ENCODE measurements at regions not wholly inside any gene's neighbourhood (a gene's known extent, or its start where the extent isn't known, plus 50 kb on each side); places are given as distances from the start of the nearest gene placed in this dataset.

DNA sequence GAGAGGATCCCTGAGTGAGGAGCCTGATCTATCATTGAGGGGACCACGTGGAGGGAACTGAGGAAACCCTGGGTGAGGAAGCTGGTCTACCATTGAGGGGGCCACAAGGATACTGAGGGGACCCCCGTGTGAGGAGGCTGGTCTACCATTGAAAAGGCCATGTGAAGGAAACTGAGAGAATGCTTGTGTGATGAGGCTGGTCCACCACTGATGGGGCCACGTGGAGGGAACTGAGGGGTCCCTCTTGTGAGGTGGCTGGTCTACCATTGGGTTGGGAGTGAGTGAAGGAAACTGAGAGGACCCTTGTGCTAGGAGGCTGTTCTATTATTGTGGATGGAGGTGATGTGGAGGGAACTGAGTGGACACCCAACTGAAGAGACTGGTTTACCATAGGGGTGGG is 161.3 kb downstream of the FBLN2 start:
- H3K4me3 Mint-ChIP-seq = no peak overlapping the region
- H3K36me3 ChIP-seq (ENCODE audit: insufficient read depth) = no peaks in the 10 kb centered on the region
- H3K4me1 Mint-ChIP-seq = no peaks in the 10 kb centered on the region; the same call in 2 of the 3 replicates
- H3K27ac ChIP-seq (ENCODE audit: low read depth) = no peak overlapping the region
- no peaks in the 10 kb centered on the region for H3K27me3 ChIP-seq (ENCODE audit: insufficient read depth)
- H3F3A ChIP-seq (replicated peaks; ENCODE audit: low read depth) = no peaks in the 10 kb centered on the region
- TF ChIP-seq CREB1 (CRISPR knock-in tag; IDR thresholded peaks at IDR 0.05; ENCODE audit: low read depth) (no peak), NANOG (IDR thresholded peaks at IDR 0.05; ENCODE audit: borderline replicate concordance) (no peak), EZH2phosphoT487 (IDR thresholded peaks at IDR 0.05; ENCODE audit: unreplicated experiment) (no peak), CTCF (conservative IDR thresholded peaks at IDR 0.05; ENCODE audit: low read depth in 2 of 2) (no peak), ZNF331 (CRISPR knock-in tag; IDR thresholded peaks at IDR 0.05; ENCODE audit: low read depth) (no peak), STAT1 (IDR thresholded peaks at IDR 0.05; ENCODE audit: unreplicated experiment) (no peak), ZNF114 (CRISPR knock-in tag; IDR thresholded peaks at IDR 0.05) (no peak), EZH2 (IDR thresholded peaks at IDR 0.05; ENCODE audit: low read depth, unreplicated experiment) (no peak)
- TF ChIP-seq, protein P1, sequence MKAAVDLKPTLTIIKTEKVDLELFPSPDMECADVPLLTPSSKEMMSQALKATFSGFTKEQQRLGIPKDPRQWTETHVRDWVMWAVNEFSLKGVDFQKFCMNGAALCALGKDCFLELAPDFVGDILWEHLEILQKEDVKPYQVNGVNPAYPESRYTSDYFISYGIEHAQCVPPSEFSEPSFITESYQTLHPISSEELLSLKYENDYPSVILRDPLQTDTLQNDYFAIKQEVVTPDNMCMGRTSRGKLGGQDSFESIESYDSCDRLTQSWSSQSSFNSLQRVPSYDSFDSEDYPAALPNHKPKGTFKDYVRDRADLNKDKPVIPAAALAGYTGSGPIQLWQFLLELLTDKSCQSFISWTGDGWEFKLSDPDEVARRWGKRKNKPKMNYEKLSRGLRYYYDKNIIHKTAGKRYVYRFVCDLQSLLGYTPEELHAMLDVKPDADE (IDR thresholded peaks at IDR 0.05) = no peak
- TF ChIP-seq, protein P2, sequence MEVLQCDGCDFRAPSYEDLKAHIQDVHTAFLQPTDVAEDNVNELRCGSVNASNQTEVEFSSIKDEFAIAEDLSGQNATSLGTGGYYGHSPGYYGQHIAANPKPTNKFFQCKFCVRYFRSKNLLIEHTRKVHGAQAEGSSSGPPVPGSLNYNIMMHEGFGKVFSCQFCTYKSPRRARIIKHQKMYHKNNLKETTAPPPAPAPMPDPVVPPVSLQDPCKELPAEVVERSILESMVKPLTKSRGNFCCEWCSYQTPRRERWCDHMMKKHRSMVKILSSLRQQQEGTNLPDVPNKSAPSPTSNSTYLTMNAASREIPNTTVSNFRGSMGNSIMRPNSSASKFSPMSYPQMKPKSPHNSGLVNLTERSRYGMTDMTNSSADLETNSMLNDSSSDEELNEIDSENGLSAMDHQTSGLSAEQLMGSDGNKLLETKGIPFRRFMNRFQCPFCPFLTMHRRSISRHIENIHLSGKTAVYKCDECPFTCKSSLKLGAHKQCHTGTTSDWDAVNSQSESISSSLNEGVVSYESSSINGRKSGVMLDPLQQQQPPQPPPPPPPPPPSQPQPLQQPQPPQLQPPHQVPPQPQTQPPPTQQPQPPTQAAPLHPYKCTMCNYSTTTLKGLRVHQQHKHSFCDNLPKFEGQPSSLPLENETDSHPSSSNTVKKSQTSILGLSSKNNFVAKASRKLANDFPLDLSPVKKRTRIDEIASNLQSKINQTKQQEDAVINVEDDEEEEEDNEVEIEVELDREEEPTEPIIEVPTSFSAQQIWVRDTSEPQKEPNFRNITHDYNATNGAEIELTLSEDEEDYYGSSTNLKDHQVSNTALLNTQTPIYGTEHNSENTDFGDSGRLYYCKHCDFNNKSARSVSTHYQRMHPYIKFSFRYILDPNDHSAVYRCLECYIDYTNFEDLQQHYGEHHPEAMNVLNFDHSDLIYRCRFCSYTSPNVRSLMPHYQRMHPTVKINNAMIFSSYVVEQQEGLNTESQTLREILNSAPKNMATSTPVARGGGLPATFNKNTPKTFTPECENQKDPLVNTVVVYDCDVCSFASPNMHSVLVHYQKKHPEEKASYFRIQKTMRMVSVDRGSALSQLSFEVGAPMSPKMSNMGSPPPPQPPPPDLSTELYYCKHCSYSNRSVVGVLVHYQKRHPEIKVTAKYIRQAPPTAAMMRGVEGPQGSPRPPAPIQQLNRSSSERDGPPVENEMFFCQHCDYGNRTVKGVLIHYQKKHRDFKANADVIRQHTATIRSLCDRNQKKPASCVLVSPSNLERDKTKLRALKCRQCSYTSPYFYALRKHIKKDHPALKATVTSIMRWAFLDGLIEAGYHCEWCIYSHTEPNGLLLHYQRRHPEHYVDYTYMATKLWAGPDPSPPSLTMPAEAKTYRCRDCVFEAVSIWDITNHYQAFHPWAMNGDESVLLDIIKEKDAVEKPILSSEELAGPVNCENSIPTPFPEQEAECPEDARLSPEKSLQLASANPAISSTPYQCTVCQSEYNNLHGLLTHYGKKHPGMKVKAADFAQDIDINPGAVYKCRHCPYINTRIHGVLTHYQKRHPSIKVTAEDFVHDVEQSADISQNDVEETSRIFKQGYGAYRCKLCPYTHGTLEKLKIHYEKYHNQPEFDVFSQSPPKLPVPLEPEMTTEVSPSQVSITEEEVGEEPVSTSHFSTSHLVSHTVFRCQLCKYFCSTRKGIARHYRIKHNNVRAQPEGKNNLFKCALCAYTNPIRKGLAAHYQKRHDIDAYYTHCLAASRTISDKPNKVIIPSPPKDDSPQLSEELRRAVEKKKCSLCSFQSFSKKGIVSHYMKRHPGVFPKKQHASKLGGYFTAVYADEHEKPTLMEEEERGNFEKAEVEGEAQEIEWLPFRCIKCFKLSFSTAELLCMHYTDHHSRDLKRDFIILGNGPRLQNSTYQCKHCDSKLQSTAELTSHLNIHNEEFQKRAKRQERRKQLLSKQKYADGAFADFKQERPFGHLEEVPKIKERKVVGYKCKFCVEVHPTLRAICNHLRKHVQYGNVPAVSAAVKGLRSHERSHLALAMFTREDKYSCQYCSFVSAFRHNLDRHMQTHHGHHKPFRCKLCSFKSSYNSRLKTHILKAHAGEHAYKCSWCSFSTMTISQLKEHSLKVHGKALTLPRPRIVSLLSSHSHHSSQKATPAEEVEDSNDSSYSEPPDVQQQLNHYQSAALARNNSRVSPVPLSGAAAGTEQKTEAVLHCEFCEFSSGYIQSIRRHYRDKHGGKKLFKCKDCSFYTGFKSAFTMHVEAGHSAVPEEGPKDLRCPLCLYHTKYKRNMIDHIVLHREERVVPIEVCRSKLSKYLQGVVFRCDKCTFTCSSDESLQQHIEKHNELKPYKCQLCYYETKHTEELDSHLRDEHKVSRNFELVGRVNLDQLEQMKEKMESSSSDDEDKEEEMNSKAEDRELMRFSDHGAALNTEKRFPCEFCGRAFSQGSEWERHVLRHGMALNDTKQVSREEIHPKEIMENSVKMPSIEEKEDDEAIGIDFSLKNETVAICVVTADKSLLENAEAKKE (CRISPR knock-in tag; IDR thresholded peaks at IDR 0.05) = no peak
- no peaks in the 10 kb centered on the region for H3K79me2 ChIP-seq (replicated peaks; ENCODE audit: insufficient read depth)
- H3K9me3 Mint-ChIP-seq = peaks cover 79% of the 10 kb centered on the region
- no peak overlapping the region for H2AFZ ChIP-seq
- no peak overlapping the region for H3K4me3 ChIP-seq
- H3K27ac Mint-ChIP-seq = no peak overlapping the region
- no peak overlapping the region for H3K4me2 ChIP-seq
- no peak for DNase-seq (ENCODE audit: low spot score)
- H4K20me1 ChIP-seq (replicated peaks; ENCODE audit: insufficient read depth) = no peaks in the 10 kb centered on the region
- H3K9me2 ChIP-seq (ENCODE audit: insufficient read depth) = 0 out of 2 replicates have a peak, but pooled peaks cover 5% of the 10 kb centered on the region
- H3K4me1 ChIP-seq (ENCODE audit: insufficient read depth) = no peaks in the 10 kb centered on the region
- H3K36me3 Mint-ChIP-seq (ENCODE audit: low read depth) = peaks cover 15% of the 10 kb centered on the region
- no peak for ATAC-seq
- peaks cover 28% of the 10 kb centered on the region for H3K27me3 Mint-ChIP-seq (ENCODE audit: insufficient read depth, low read depth, poor library complexity)

All from GM23338 (cell line).